ENCODE measurements at regions not wholly inside any gene's neighbourhood (a gene's known extent, or its start where the extent isn't known, plus 50 kb on each side); places are given as distances from the start of the nearest gene placed in this dataset.

- CTCF ChIA-PET = no interaction called here
- H3K4me2 ChIP-seq = no peak overlapping the region
- no peaks in the 10 kb centered on the region for H3K9me3 ChIP-seq
- no peak for TF ChIP-seq CTCF (IDR thresholded peaks at IDR 0.05)
- TF ChIP-seq RCOR1 (IDR thresholded peaks at IDR 0.05; ENCODE audit: low read length) = no peak
- TF ChIP-seq SIN3A (IDR thresholded peaks at IDR 0.05; ENCODE audit: borderline replicate concordance, low read depth, low read length) = no peak
- no peak for TF ChIP-seq NRF1 (IDR thresholded peaks at IDR 0.05; ENCODE audit: low read depth, low read length)
- no peak for TF ChIP-seq POLR2AphosphoS5 (IDR thresholded peaks at IDR 0.05; ENCODE audit: low read depth, low read length)
- no peak for TF ChIP-seq NFIC (IDR thresholded peaks at IDR 0.05; ENCODE audit: borderline replicate concordance)
- no peak for TF ChIP-seq YY1 (IDR thresholded peaks at IDR 0.05; ENCODE audit: low read depth)
- no peak for TF ChIP-seq USF2 (IDR thresholded peaks at IDR 0.05; ENCODE audit: borderline replicate concordance, low read depth, low read length)
- TF ChIP-seq MXI1 (IDR thresholded peaks at IDR 0.05; ENCODE audit: low read depth, low read length) = no peak
- no peak for TF ChIP-seq ELF1 (IDR thresholded peaks at IDR 0.05)
- TF ChIP-seq GABPA (IDR thresholded peaks at IDR 0.05; ENCODE audit: low read depth) = no peak
- TF ChIP-seq GATA2 (CRISPR knock-in tag; IDR thresholded peaks at IDR 0.05) = no peak
- no peak for TF ChIP-seq REST (IDR thresholded peaks at IDR 0.05; ENCODE audit: low read depth, low read length)
- no peak for TF ChIP-seq RXRA (IDR thresholded peaks at IDR 0.05; ENCODE audit: borderline replicate concordance, low read depth)
- no peak for TF ChIP-seq MEF2A (IDR thresholded peaks at IDR 0.05; ENCODE audit: borderline replicate concordance, low read depth)
- no peak for TF ChIP-seq FOXM1 (IDR thresholded peaks at IDR 0.05; ENCODE audit: low read depth)
- no peaks in the 10 kb centered on the region for H3K27me3 ChIP-seq (ENCODE audit: insufficient read depth)
- no peaks in the 10 kb centered on the region; a peak in 1 of 4 replicates for H3K4me1 ChIP-seq (ENCODE audit: control insufficient read depth in 1 of 2, insufficient read depth in 2 of 2, low read depth in 1 of 2, low read length in 1 of 2)
- H4K20me1 ChIP-seq (ENCODE audit: insufficient read depth) = no peaks in the 10 kb centered on the region
- no peaks in the 10 kb centered on the region for H3F3A ChIP-seq (replicated peaks; ENCODE audit: insufficient read depth)
- no peaks in the 10 kb centered on the region for H3K79me2 ChIP-seq (ENCODE audit: insufficient read depth)
- H2AFZ ChIP-seq (ENCODE audit: low read depth) = peak overlapping the region; percentile 50
- H3K27ac ChIP-seq (ENCODE audit: low read depth in 2 of 2, low read length in 1 of 2) = 0 out of 4 replicates have a peak overlapping the region, but pooled peaks of 1 of the 2 experiments have one; percentile 3
- no peak overlapping the region for H3K9ac ChIP-seq
- no peaks in the 10 kb centered on the region for H3K9me2 ChIP-seq
- no peaks in the 10 kb centered on the region for H3K36me3 ChIP-seq (replicated peaks in 1 of 2; ENCODE audit: control insufficient read depth in 1 of 2, insufficient read depth in 2 of 2, low read length in 1 of 2)
- POLR2A ChIA-PET = no interaction called here
- no peak overlapping the region for H3K4me3 ChIP-seq (ENCODE audit: low read depth in 2 of 2, low read length in 1 of 2)
- no peak for DNase-seq
Measured at GRCh38 chr3:74442683-74443082, 171.8 kb downstream of the CNTN3 start.
